ENCODE measurements at regions not wholly inside any gene's neighbourhood (a gene's known extent, or its start where the extent isn't known, plus 50 kb on each side); places are given as distances from the start of the nearest gene placed in this dataset.
A peak's percentile ranks its signal among the peaks of the same experiment; 100 is the strongest.

- Histone ChIP-seq H3K9me3 (ENCODE audit: insufficient read depth, low read depth, low read length) (no peaks in the 10 kb centered on the region), H2AFZ (ENCODE audit: low read depth, low read length) (no peak overlapping the region), H3K4me2 (ENCODE audit: low read length) (no peak overlapping the region), H3K9ac (ENCODE audit: low read length) (no peak overlapping the region), H3K4me3 (ENCODE audit: insufficient read depth, low read depth, low read length) (no peak overlapping the region), H3K79me2 (ENCODE audit: insufficient read depth, low read length) (no peaks in the 10 kb centered on the region), H3K4me1 (ENCODE audit: insufficient read depth, low read length) (no peaks in the 10 kb centered on the region), H3K27me3 (ENCODE audit: insufficient read depth, low read length) (no peaks in the 10 kb centered on the region), H3K36me3 (ENCODE audit: insufficient read depth, low read length) (no peaks in the 10 kb centered on the region), H3K27ac (ENCODE audit: low read depth, low read length) (no peak overlapping the region), H4K20me1 (ENCODE audit: insufficient read depth, low read length) (no peaks in the 10 kb centered on the region)
- no peaks in the 10 kb centered on the region for H3K4me1 Mint-ChIP-seq (ENCODE audit: low read depth, unreplicated experiment)
- H3K36me3 Mint-ChIP-seq (ENCODE audit: low read depth, unreplicated experiment), result no peaks in the 10 kb centered on the region
- H3K4me3 Mint-ChIP-seq (ENCODE audit: unreplicated experiment), result no peak overlapping the region
- H3K9me3 Mint-ChIP-seq (ENCODE audit: unreplicated experiment), result no peaks in the 10 kb centered on the region
- H3K27ac Mint-ChIP-seq (ENCODE audit: unreplicated experiment), result no peak overlapping the region
- H3K27me3 Mint-ChIP-seq (ENCODE audit: low read depth, unreplicated experiment), result no peaks in the 10 kb centered on the region
- TF ChIP-seq CTCF (IDR thresholded peaks at IDR 0.05; ENCODE audit: insufficient read depth, low read depth, low read length) (no peak), EZH2 (IDR thresholded peaks at IDR 0.05; ENCODE audit: insufficient read depth, low read length) (no peak)
- no peak for DNase-seq (ENCODE audit: low read depth)
- no peak for FAIRE-seq
Observed at GRCh38 chr14:27175489-27175888, 577.7 kb upstream of the NOVA1 start.

GRCh38 chr14:27181333-27181732 lies 583.5 kb upstream of the NOVA1 start:
- TF ChIP-seq CTCF (IDR thresholded peaks at IDR 0.05; ENCODE audit: insufficient read depth, low read depth, low read length), result no peak
- no peak for TF ChIP-seq EZH2 (IDR thresholded peaks at IDR 0.05; ENCODE audit: insufficient read depth, low read length)
- no peaks in the 10 kb centered on the region for H3K36me3 ChIP-seq (ENCODE audit: insufficient read depth, low read length)

GRCh38 chr14:27184427-27184826 lies 586.6 kb upstream of the NOVA1 start:
- Mint-ChIP-seq H3K36me3 (ENCODE audit: low read depth, unreplicated experiment) (no peaks in the 10 kb centered on the region), H3K27ac (ENCODE audit: unreplicated experiment) (no peak overlapping the region), H3K9me3 (ENCODE audit: unreplicated experiment) (no peaks in the 10 kb centered on the region), H3K4me3 (ENCODE audit: unreplicated experiment) (no peak overlapping the region), H3K27me3 (ENCODE audit: low read depth, unreplicated experiment) (no peaks in the 10 kb centered on the region), H3K4me1 (ENCODE audit: low read depth, unreplicated experiment) (peaks cover 5% of the 10 kb centered on the region)
- Histone ChIP-seq H3K27me3 (ENCODE audit: insufficient read depth, low read length) (no peaks in the 10 kb centered on the region), H3K9me3 (ENCODE audit: insufficient read depth, low read depth, low read length) (no peaks in the 10 kb centered on the region), H3K9ac (ENCODE audit: low read length) (no peak overlapping the region), H3K79me2 (ENCODE audit: insufficient read depth, low read length) (no peaks in the 10 kb centered on the region), H3K4me2 (ENCODE audit: low read length) (peak overlapping the region; percentile 42), H2AFZ (ENCODE audit: low read depth, low read length) (no peak overlapping the region), H3K4me1 (ENCODE audit: insufficient read depth, low read length) (no peaks in the 10 kb centered on the region), H3K36me3 (ENCODE audit: insufficient read depth, low read length) (no peaks in the 10 kb centered on the region), H3K27ac (ENCODE audit: low read depth, low read length) (no peak overlapping the region), H3K4me3 (ENCODE audit: insufficient read depth, low read depth, low read length) (no peak overlapping the region), H4K20me1 (ENCODE audit: insufficient read depth, low read length) (no peaks in the 10 kb centered on the region)
- TF ChIP-seq EZH2 (IDR thresholded peaks at IDR 0.05; ENCODE audit: insufficient read depth, low read length) (no peak), CTCF (IDR thresholded peaks at IDR 0.05; ENCODE audit: insufficient read depth, low read depth, low read length) (no peak)
- FAIRE-seq (no peak), DNase-seq (ENCODE audit: low read depth) (peak; percentile 66)

More at GRCh38 chr14:27181333-27181732, 583.5 kb upstream of the NOVA1 start:
- Histone ChIP-seq H2AFZ (ENCODE audit: low read depth, low read length) (no peak overlapping the region), H3K9me3 (ENCODE audit: insufficient read depth, low read depth, low read length) (no peaks in the 10 kb centered on the region), H3K27ac (ENCODE audit: low read depth, low read length) (no peak overlapping the region), H3K27me3 (ENCODE audit: insufficient read depth, low read length) (no peaks in the 10 kb centered on the region), H4K20me1 (ENCODE audit: insufficient read depth, low read length) (no peaks in the 10 kb centered on the region), H3K4me1 (ENCODE audit: insufficient read depth, low read length) (no peaks in the 10 kb centered on the region), H3K9ac (ENCODE audit: low read length) (no peak overlapping the region), H3K4me3 (ENCODE audit: insufficient read depth, low read depth, low read length) (no peak overlapping the region), H3K79me2 (ENCODE audit: insufficient read depth, low read length) (no peaks in the 10 kb centered on the region), H3K4me2 (ENCODE audit: low read length) (no peak overlapping the region)
- H3K9me3 Mint-ChIP-seq (ENCODE audit: unreplicated experiment), result no peaks in the 10 kb centered on the region
- H3K27ac Mint-ChIP-seq (ENCODE audit: unreplicated experiment), result no peak overlapping the region
- DNase-seq (ENCODE audit: low read depth) (no peak), FAIRE-seq (no peak)
- H3K36me3 Mint-ChIP-seq (ENCODE audit: low read depth, unreplicated experiment), result no peaks in the 10 kb centered on the region
- peaks cover 5% of the 10 kb centered on the region for H3K4me1 Mint-ChIP-seq (ENCODE audit: low read depth, unreplicated experiment)
- H3K27me3 Mint-ChIP-seq (ENCODE audit: low read depth, unreplicated experiment), result no peaks in the 10 kb centered on the region
- H3K4me3 Mint-ChIP-seq (ENCODE audit: unreplicated experiment), result no peak overlapping the region
